ENCODE measurements at regions not wholly inside any gene's neighbourhood (a gene's known extent, or its start where the extent isn't known, plus 50 kb on each side); places are given as distances from the start of the nearest gene placed in this dataset.

DNA sequence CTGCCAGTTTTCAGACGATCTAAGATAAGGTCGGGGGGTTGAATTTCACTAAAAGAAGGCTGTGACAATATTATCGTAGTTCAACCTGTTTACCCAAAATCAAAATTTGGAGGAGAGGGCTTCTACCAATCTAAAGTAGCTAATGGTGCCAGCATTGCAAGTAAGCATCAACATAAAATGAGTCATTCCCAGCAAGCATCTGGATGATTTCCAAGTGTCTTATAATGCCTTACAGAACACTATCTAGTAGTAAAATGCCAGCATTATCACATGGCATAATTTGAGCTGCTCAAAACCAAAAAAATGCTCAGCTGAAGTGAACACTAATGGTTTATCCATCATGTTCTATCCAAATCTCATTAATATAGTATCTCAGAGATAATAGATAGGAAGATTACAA lies 1193.9 kb downstream of the DNAJB9 start:
- TF ChIP-seq POLR2A (IDR thresholded peaks at IDR 0.05): no peak
- TF ChIP-seq, protein P1, sequence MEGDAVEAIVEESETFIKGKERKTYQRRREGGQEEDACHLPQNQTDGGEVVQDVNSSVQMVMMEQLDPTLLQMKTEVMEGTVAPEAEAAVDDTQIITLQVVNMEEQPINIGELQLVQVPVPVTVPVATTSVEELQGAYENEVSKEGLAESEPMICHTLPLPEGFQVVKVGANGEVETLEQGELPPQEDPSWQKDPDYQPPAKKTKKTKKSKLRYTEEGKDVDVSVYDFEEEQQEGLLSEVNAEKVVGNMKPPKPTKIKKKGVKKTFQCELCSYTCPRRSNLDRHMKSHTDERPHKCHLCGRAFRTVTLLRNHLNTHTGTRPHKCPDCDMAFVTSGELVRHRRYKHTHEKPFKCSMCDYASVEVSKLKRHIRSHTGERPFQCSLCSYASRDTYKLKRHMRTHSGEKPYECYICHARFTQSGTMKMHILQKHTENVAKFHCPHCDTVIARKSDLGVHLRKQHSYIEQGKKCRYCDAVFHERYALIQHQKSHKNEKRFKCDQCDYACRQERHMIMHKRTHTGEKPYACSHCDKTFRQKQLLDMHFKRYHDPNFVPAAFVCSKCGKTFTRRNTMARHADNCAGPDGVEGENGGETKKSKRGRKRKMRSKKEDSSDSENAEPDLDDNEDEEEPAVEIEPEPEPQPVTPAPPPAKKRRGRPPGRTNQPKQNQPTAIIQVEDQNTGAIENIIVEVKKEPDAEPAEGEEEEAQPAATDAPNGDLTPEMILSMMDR (IDR thresholded peaks at IDR 0.05): no peak

Measured in lower leg skin (tissue), 3 donors.